ENCODE measurements at regions not wholly inside any gene's neighbourhood (a gene's known extent, or its start where the extent isn't known, plus 50 kb on each side); places are given as distances from the start of the nearest gene placed in this dataset.

DNA sequence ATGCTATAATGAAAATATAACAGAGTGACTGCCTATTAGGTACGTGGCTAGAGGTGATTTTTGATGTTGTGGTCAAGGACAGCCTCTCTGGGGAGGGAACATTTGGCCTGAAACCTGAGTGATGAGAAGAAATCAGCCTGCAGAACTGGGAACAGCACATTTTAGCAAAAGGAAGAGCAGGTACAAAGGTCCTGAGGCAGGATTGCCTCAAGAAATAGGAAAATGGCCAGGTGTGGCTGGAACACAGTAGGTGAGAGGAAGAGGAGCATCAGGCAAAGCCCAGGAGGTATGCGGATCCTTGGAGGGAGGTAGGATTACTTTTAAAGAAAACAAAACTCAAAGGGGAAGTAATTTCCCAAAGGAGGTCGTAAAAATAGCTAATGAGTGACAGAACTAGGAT lies 582.9 kb downstream of the MED13L start:
- DNase-seq = no peak

DNA sequence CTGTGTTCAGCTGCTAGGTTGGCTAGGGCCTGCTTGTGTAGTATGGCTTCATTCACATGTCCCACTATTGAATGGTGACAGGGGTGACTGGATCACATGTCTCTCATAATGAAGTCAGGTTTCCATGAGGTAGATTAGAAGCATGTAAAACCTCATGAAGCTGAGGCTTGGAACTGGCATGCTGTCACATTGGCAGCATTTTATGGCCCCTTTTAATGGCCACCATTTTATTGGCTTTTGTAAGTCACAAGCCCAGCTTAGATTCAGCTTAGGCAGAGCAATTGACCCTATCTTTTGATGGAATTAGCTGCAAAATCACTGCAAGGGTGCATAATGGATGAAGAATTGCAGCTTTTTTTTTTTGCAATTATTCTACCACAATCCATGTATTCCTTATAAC lies 583.5 kb downstream of the MED13L start:
- no peak for DNase-seq

- DNase-seq = no peak
Observed at GRCh38 chr12:115691123-115691522, 586.4 kb downstream of the MED13L start.

DNA sequence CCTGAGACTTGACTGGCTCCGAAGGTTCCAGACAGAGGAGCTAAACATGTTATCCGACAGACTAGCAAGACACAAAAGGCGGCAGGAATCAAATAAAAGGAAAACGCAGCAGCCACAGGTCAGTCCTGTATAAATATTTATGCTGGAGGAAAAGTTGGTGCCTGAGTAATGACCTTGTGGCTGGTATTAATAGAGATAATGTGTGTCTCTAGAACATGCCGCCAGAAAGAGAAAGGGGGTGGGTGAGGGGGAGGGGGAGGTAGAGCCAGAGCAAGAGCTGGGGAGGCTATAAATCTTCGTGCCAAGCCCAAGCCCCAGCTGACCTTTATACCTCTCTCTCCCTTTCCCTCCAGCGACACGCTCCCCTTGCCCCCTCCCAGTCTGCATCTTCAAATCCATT lies 590.4 kb downstream of the MED13L start:
- no peak for DNase-seq

GRCh38 chr12:115683240-115683780 lies 594.2 kb downstream of the MED13L start:
- no peak for DNase-seq

DNA sequence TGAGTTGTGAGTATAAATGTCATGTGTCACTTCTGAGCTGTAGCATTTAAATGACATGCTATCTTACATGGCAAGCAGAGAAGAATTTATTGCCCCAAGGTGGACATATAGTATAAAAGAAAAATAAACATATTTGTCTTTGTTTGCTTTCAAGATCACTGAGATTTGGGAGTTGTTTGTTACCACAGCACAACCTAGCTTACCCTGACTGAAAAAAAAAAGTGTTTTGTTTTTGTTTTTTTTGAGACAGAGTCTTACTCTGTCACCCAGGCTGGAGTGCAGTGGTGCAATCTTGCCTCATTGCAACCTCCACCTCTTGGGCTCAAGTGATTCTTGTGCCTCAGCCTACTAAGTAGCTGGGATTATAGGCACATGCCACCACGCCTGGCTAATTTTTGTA lies 596.5 kb downstream of the MED13L start:
- DNase-seq = no peak

DNA sequence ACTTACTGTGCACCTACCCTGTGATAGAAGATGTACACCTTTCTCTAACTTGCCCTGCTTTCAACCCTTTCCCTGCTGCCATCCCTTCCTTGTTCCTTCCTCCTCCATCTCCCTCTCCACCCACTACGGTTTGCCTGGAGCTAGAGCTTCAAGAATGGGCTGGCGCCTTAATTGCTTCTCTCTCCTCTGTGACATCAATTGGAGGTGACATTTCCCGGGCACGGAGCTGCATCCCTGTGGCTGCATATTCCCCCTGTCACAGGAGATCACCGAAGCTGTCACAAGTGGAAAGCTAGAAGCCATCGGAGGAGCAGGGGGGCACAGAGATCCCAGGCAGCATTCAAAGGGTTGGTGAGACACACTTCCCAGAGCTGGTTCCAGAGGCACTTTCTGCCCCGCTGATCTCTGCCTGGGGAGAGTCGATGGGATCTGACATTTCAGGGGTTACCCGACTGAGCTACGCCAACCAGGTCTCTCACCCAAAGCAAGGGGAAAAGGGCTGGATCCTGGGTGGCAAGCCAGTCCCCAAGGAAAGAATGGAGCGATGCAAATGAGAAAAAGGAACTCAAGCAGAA lies 604.9 kb downstream of the MED13L start:
- no peak for DNase-seq

GRCh38 chr12:115672086-115672485 lies 605.4 kb downstream of the MED13L start:
- no peak for DNase-seq

DNA sequence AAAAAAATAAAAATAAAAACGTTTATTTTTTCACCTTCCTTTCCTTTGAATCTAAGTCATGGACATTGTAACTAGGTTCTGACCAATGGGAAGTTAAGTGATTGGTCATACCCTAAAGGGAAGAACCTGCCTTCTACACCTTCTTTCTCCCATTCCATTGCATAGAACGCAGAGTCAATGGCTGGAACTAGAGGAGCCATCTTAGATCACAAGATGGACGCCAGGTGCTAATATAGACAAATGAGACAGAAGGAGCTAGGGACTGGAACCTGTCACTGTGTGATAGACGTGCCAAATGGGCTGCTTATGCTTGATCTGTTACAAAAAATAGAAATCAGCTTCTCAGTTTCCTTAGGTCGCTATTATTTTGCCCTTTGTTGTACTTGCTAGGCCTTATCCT lies 606.6 kb downstream of the MED13L start:
- no peak for DNase-seq

DNA sequence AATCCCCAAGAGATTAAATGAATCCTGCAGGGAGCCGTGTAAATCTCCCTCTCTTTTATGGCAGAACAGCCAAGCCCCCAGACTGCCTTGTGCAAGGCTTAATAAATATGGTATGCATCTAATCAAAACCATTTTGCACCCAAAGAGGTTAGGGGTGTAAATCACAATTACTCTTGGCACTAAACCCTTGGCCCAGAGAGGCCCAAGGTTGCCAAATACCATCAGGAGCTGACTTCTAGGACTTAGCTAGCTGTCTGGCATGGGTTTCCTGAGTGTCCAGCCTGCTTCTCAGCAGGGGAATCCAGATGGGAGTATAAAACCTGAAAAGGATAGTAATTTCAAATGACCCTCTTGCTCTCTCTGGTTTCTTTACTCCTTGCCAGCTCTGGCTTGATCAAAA lies 610.4 kb downstream of the MED13L start:
- DNase-seq = no peak

DNA sequence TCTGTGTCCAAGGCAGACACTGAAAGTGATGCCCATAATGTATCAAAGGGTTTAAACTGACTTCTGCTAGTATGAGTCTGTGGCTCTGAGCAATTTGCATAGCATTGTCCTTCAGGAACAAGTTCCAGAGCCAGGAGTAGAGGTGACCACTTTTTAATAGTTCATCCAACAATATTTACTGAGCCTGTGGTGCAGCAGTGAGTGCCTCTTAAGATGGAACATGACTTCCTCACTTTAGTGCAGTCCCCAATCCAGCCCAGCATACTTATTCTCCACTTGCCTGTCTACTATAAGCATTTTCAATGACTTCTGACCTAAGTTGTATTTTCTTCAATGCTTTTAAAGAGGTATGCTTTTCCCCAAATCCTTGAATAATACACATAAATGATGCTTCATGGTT lies 611.3 kb downstream of the MED13L start:
- DNase-seq = no peak

GRCh38 chr12:115661112-115661511 lies 616.4 kb downstream of the MED13L start:
- no peak for DNase-seq

DNA sequence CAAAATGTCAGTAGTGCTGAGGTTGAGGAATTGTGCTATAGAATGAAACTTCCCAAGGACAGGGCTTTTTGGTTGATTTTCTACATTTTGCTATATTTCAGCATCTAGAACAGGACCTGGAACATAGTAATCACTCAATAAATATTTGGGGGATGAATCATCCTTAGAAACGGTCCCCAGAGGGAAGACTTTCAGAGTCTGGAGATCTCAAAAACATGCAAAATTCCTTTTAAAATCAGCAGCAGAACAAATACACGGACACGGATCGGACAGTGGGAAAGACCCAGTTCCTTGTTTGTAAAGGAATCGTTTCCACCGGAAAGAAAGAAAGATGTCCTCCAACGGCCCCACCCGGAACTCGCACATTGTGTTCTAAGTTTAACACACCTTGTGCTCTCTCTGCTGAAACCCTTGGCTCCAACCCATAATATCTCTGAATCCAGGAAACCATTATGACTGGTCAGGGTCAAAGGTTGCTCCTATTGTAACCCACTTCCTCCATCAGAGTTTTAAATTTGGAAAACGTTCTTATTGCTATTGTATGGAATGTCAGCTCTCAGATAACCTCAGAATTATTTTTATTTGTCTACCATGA lies 617.2 kb downstream of the MED13L start:
- DNase-seq = no peak

DNA sequence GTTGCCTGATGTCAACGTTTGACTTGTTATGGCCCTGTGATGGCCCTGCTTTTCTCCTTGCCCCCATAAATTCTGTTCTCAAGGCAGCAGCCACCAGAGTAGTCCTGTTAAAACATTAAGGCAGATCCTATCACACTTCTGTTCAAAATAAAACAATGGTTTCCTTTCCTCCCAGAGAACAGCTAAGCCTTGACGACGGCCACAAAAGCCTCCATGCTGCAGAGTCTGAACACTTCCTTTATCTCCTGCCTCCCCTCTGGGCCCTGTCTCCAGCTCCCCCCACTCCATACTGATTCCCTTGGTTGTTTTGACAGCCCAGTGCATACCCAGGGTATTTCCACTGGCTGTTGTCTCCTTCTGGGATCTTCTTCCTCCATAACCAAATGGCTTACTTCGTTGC lies 618.1 kb downstream of the MED13L start:
- DNase-seq = no peak

GRCh38 chr12:115657081-115658013 lies 620.1 kb downstream of the MED13L start:
- DNase-seq = no peak

GRCh38 chr12:115650026-115650425 lies 627.5 kb downstream of the MED13L start:
- DNase-seq = no peak

DNA sequence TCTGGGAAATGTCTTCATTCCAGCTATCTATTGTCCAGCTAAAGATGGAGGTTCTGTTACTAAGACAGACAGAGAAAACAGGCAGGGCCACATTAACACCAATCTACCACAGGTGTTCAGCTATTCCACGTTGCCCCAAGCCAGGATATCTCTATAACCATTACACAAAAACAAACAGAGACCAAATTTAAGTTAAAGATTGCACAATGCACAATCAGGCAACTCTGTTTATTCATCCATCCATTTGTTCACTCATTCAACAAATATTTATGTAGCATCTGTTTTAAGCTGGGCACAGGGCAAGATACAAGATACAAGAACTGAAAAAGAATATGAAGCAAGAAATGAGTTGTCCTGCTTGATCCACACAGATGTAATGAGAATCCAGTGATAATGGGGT lies 629.0 kb downstream of the MED13L start:
- no peak for DNase-seq

DNA sequence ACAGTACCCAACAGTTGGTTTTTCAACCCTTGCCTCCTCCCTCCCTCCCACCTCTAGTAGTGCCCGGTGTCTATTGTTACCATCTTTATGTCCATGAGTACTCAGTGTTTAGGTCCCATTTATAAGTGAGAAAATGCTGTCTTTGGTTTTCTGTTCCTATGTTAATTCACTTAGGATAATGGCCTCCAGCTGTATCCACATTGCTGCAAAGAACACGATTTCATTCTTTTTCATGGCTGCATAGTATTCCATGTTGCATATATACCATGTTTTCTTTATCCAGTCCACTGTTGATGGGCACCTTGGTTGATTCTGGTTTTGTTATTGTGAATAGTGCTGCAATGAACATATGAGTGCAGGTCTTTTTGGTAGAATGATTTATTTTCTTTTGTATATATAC lies 631.3 kb downstream of the MED13L start:
- no peak for DNase-seq

GRCh38 chr12:115640929-115641328 lies 636.6 kb downstream of the MED13L start:
- DNase-seq = no peak

GRCh38 chr12:115639648-115640012 lies 637.9 kb downstream of the MED13L start:
- no peak for DNase-seq

- no peak for DNase-seq
Observed at GRCh38 chr12:115638733-115639647, 638.5 kb downstream of the MED13L start.

DNA sequence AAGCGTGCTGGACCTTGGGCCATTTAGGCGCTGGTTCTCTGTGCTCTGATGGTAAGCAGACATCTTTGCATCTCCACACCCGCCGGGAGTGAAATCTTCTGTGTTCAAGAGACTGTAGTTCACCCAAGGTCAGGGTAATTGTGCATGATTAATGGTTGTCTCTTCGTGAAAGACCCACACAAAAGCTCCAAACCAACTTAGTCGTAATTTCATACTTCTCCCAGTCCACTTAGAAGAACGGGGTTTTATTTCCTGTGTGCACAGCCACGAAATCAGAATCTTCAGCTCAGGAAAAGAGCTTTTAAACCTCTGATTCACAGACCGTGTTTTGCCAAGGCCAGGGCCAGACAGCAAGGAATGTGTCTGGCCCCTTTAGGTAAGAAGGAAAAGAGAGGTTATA lies 640.9 kb downstream of the MED13L start:
- DNase-seq = no peak

DNA sequence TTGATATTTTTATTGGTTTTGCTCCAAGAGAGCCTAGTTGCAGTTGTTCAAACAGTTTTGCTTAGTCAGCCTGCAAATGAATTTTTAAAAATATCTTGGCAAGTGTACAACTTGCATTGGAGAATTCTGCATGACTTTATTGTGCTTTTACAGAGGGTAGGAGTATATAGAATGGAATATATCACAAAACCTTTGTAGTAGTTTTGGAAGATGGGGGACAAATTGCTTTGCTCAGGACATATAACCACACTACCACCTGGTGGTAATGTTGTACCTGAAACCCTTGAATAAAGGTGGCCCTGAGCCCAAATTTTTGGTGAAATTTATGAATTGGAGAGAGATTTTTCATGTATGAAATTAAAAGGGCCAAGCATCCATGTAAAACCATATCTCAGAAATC lies 645.2 kb downstream of the MED13L start:
- no peak for DNase-seq

Data from NCI-H446 treated with DMSO at 0.1 percent for 48 hours (cell line).